ENCODE measurements at regions not wholly inside any gene's neighbourhood (a gene's known extent, or its start where the extent isn't known, plus 50 kb on each side); places are given as distances from the start of the nearest gene placed in this dataset.

DNA sequence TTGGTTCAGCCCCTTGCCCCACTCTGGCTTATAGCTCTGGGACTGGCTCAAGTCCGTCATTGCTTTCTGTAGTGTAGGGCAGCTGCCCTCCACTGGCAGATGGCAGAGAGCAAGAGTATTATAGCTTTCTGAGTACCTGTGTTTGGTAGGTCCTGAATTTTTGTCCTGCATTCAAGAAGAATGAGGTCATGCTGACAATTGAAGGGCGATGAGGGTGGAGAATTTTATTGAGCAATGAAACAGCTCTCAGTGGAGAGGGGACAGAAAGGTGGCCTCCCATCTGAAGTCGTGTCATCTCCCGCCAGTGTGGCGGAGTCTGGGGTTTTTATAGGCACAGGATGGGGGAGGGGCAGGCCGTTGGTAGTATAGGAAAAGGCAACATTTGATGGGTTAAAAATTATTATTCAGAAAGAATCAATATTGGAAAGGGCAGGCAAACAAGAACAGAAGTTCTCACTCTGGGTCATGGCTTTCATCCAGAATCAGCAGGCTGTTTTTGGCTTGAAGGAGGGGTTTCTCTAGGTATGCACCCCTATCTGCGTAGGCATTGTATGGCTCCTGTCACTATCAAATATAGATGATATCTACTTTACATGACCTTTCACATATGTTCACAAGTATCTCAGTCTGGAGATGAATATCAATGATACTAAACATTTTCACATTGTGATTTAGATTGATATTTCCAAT, 1239.7 kb upstream of the ALCAM start:
- H3K9ac ChIP-seq (ENCODE audit: low read length): no peak overlapping the region
- TF ChIP-seq EZH2 (IDR thresholded peaks at IDR 0.05; ENCODE audit: borderline replicate concordance, insufficient read depth, low read length, poor library complexity, severe bottlenecking): no peak
- TF ChIP-seq, protein P1, sequence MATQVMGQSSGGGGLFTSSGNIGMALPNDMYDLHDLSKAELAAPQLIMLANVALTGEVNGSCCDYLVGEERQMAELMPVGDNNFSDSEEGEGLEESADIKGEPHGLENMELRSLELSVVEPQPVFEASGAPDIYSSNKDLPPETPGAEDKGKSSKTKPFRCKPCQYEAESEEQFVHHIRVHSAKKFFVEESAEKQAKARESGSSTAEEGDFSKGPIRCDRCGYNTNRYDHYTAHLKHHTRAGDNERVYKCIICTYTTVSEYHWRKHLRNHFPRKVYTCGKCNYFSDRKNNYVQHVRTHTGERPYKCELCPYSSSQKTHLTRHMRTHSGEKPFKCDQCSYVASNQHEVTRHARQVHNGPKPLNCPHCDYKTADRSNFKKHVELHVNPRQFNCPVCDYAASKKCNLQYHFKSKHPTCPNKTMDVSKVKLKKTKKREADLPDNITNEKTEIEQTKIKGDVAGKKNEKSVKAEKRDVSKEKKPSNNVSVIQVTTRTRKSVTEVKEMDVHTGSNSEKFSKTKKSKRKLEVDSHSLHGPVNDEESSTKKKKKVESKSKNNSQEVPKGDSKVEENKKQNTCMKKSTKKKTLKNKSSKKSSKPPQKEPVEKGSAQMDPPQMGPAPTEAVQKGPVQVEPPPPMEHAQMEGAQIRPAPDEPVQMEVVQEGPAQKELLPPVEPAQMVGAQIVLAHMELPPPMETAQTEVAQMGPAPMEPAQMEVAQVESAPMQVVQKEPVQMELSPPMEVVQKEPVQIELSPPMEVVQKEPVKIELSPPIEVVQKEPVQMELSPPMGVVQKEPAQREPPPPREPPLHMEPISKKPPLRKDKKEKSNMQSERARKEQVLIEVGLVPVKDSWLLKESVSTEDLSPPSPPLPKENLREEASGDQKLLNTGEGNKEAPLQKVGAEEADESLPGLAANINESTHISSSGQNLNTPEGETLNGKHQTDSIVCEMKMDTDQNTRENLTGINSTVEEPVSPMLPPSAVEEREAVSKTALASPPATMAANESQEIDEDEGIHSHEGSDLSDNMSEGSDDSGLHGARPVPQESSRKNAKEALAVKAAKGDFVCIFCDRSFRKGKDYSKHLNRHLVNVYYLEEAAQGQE (IDR thresholded peaks at IDR 0.05; ENCODE audit: borderline replicate concordance): no peak
- TF ChIP-seq POLR2AphosphoS5 (IDR thresholded peaks at IDR 0.05): no peak
- TF ChIP-seq SMC3 (conservative IDR thresholded peaks at IDR 0.05; ENCODE audit: poor library complexity): no peak
- TF ChIP-seq, protein P2, sequence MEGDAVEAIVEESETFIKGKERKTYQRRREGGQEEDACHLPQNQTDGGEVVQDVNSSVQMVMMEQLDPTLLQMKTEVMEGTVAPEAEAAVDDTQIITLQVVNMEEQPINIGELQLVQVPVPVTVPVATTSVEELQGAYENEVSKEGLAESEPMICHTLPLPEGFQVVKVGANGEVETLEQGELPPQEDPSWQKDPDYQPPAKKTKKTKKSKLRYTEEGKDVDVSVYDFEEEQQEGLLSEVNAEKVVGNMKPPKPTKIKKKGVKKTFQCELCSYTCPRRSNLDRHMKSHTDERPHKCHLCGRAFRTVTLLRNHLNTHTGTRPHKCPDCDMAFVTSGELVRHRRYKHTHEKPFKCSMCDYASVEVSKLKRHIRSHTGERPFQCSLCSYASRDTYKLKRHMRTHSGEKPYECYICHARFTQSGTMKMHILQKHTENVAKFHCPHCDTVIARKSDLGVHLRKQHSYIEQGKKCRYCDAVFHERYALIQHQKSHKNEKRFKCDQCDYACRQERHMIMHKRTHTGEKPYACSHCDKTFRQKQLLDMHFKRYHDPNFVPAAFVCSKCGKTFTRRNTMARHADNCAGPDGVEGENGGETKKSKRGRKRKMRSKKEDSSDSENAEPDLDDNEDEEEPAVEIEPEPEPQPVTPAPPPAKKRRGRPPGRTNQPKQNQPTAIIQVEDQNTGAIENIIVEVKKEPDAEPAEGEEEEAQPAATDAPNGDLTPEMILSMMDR (IDR thresholded peaks at IDR 0.05; ENCODE audit: poor library complexity, severe bottlenecking): no peak
- no peak for TF ChIP-seq RAD21 (conservative IDR thresholded peaks at IDR 0.05)
- TF ChIP-seq EP300 (conservative IDR thresholded peaks at IDR 0.05; ENCODE audit: poor library complexity, severe bottlenecking): no peak
- no peak for TF ChIP-seq MXI1 (conservative IDR thresholded peaks at IDR 0.05; ENCODE audit: poor library complexity, severe bottlenecking)
- TF ChIP-seq TAF1 (IDR thresholded peaks at IDR 0.05; ENCODE audit: low read depth): no peak
- H3K79me2 ChIP-seq (replicated peaks; ENCODE audit: insufficient read depth, low read length): no peaks in the 10 kb centered on the region
- no peak overlapping the region for H3K4me3 ChIP-seq (ENCODE audit: low read length)
- H3K27me3 ChIP-seq (ENCODE audit: insufficient read depth, low read depth, low read length): peaks cover 3% of the 10 kb centered on the region
- H4K20me1 ChIP-seq (ENCODE audit: insufficient read depth): no peaks in the 10 kb centered on the region
- H3K36me3 ChIP-seq (ENCODE audit: insufficient read depth, low read length): no peaks in the 10 kb centered on the region
- H3K9me2 ChIP-seq (ENCODE audit: insufficient read depth, low read length): no peaks in the 10 kb centered on the region
- no peak overlapping the region for H2AFZ ChIP-seq (ENCODE audit: low read depth, low read length)
- H3F3A ChIP-seq (ENCODE audit: insufficient read depth, low read length, poor library complexity, severe bottlenecking): no peaks in the 10 kb centered on the region
- no peak overlapping the region for H3K27ac ChIP-seq (ENCODE audit: low read length)
- no peak overlapping the region for H3K4me2 ChIP-seq (ENCODE audit: low read length)
- no peaks in the 10 kb centered on the region for H3K9me3 ChIP-seq (ENCODE audit: low read length)

DNA sequence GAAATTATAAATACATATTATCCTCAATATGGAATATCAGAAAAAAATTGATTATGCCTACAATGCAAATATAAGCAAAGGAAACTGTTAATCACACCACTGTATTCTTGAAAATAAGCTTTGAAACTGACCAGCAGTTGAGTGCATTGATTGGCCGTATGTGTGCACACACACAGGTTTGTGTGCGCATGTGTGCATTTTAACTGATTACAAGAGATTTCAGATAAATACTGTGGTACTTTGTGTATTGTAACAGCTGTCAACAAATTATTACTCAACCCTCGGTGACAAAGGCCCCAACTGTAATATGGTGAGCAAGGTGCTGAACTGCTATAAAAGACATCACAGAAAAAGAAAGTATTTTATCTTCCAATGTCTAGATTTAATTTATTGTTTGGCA, 1238.9 kb upstream of the ALCAM start:
- no peaks in the 10 kb centered on the region for H3K79me2 ChIP-seq (replicated peaks; ENCODE audit: insufficient read depth, low read length)
- no peak overlapping the region for H3K9ac ChIP-seq (ENCODE audit: low read length)
- no peak overlapping the region for H3K4me3 ChIP-seq (ENCODE audit: low read length)
- no peak overlapping the region for H3K27ac ChIP-seq (ENCODE audit: low read length)
- H2AFZ ChIP-seq (ENCODE audit: low read depth, low read length): no peak overlapping the region
- no peaks in the 10 kb centered on the region for H3K9me2 ChIP-seq (ENCODE audit: insufficient read depth, low read length)
- H3K9me3 ChIP-seq (ENCODE audit: low read length): no peaks in the 10 kb centered on the region
- H3K36me3 ChIP-seq (ENCODE audit: insufficient read depth, low read length): no peaks in the 10 kb centered on the region
- no peaks in the 10 kb centered on the region for H4K20me1 ChIP-seq (ENCODE audit: insufficient read depth)
- H3K4me2 ChIP-seq (ENCODE audit: low read length): no peak overlapping the region
- no peaks in the 10 kb centered on the region for H3F3A ChIP-seq (ENCODE audit: insufficient read depth, low read length, poor library complexity, severe bottlenecking)
- peaks cover 3% of the 10 kb centered on the region for H3K27me3 ChIP-seq (ENCODE audit: insufficient read depth, low read depth, low read length)
- no peak for TF ChIP-seq TAF1 (IDR thresholded peaks at IDR 0.05; ENCODE audit: low read depth)
- no peak for TF ChIP-seq SMC3 (conservative IDR thresholded peaks at IDR 0.05; ENCODE audit: poor library complexity)
- no peak for TF ChIP-seq EP300 (conservative IDR thresholded peaks at IDR 0.05; ENCODE audit: poor library complexity, severe bottlenecking)
- TF ChIP-seq POLR2AphosphoS5 (IDR thresholded peaks at IDR 0.05): no peak
- TF ChIP-seq, protein P2 (IDR thresholded peaks at IDR 0.05; ENCODE audit: poor library complexity, severe bottlenecking): no peak
- no peak for TF ChIP-seq MXI1 (conservative IDR thresholded peaks at IDR 0.05; ENCODE audit: poor library complexity, severe bottlenecking)
- TF ChIP-seq, protein P1 (IDR thresholded peaks at IDR 0.05; ENCODE audit: borderline replicate concordance): no peak
- TF ChIP-seq EZH2 (IDR thresholded peaks at IDR 0.05; ENCODE audit: borderline replicate concordance, insufficient read depth, low read length, poor library complexity, severe bottlenecking): no peak
- no peak for TF ChIP-seq RAD21 (conservative IDR thresholded peaks at IDR 0.05)
